ENCODE measurements at regions not wholly inside any gene's neighbourhood (a gene's known extent, or its start where the extent isn't known, plus 50 kb on each side); places are given as distances from the start of the nearest gene placed in this dataset.
"Not testable (repeated sequence)": the region's sequence is repeated elsewhere in the genome, so short reads cannot be mapped to it uniquely, and the experiment has no call there.

DNA sequence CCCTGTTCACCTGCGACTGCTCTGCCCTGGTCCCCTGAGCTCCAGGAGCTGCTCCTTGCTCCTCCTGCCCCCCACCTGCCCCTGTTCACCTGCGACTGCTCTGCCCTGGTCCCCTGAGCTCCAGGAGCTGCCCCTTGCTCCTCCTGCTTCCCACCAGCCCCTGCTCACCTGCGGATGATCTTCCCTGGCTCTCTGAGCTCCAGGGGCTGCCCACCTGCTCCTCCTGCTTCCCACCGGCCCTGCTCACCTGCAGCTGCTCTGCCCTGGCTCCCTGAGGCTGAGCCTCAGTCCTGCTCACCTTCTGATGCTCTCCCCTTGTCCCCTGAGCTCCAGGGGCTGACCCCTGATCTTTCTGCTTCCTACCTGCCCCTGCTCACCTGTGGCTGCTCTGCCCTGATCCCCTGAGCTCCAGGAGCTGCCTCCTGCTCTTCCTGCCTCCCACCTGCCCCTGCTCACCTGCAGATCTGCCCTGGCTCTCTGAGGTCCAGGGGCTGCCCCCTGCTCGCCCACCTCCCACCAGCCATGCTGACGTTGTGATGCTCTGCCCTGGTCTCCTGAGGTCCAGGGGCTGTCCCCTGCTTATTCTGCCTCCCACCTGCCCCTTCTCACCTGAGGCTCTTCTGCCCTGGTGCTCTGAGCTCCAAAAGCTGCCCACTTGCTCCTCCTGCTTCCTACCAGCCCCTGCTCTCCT is 219.2 kb downstream of the TMEM121 start:
- Histone ChIP-seq H3K4me1 (no peaks in the 10 kb centered on the region), H3K4me3 (no peak overlapping the region), H3K27ac (no peak overlapping the region), H3K36me3 (no peaks in the 10 kb centered on the region), H3K9me3 (no peaks in the 10 kb centered on the region), H3K27me3 (no peaks in the 10 kb centered on the region)
- TF ChIP-seq POLR2AphosphoS5 (IDR thresholded peaks at IDR 0.05) (no peak), EP300 (IDR thresholded peaks at IDR 0.05; ENCODE audit: low read depth) (no peak), POLR2A (IDR thresholded peaks at IDR 0.05) (no peak)
- TF ChIP-seq, protein P1, sequence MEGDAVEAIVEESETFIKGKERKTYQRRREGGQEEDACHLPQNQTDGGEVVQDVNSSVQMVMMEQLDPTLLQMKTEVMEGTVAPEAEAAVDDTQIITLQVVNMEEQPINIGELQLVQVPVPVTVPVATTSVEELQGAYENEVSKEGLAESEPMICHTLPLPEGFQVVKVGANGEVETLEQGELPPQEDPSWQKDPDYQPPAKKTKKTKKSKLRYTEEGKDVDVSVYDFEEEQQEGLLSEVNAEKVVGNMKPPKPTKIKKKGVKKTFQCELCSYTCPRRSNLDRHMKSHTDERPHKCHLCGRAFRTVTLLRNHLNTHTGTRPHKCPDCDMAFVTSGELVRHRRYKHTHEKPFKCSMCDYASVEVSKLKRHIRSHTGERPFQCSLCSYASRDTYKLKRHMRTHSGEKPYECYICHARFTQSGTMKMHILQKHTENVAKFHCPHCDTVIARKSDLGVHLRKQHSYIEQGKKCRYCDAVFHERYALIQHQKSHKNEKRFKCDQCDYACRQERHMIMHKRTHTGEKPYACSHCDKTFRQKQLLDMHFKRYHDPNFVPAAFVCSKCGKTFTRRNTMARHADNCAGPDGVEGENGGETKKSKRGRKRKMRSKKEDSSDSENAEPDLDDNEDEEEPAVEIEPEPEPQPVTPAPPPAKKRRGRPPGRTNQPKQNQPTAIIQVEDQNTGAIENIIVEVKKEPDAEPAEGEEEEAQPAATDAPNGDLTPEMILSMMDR (IDR thresholded peaks at IDR 0.05): no peak
- DNase-seq: no peak
- in situ Hi-C loops (cut with MboI; ENCODE audit: low pct_ligation_motif_present in 1 of 4, low pct_unique_long_range_greater_than_20kb in 1 of 4, low sequenced_read_pairs in 3 of 4) (no loop called here), intact Hi-C loops (cut with DNase I; ENCODE audit: low total_unique reads) (no loop called here)
- 20 to 46% methylated on average over 1 to 6 of the region's 6 CpGs for WGBS, 2 donors (ENCODE audit: low coverage in 1 of 2)

DNA sequence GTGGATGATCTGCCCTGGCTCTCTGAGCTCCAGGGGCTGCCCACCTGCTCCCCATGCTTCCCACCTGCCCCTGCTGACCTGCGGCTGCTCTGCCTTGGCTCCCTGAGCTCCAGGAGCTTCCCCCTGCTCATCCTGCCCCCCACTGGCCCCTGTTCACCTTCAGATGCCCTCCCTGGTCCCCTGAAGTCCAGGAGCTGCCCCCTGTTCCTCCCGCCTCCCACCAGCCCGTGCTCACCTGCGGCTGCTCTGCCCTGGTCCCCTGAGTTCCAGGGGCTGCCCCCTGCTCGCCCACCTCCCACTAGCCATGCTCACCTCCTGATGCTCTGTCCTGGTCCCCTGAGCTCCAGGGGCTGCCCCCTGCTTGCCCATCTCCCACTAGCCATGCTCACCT is 219.7 kb downstream of the TMEM121 start:
- Histone ChIP-seq H3K36me3 (no peaks in the 10 kb centered on the region), H3K27me3 (no peaks in the 10 kb centered on the region), H3K27ac (no peak overlapping the region), H3K9me3 (no peaks in the 10 kb centered on the region), H3K4me1 (no peaks in the 10 kb centered on the region), H3K4me3 (no peak overlapping the region)
- no peak for DNase-seq
- intact Hi-C loops (cut with DNase I; ENCODE audit: low total_unique reads): no loop called here
- in situ Hi-C loops (cut with MboI; ENCODE audit: low pct_ligation_motif_present in 1 of 4, low pct_unique_long_range_greater_than_20kb in 1 of 4, low sequenced_read_pairs in 3 of 4): no loop called here
- 60 to 64% methylated on average over 1 to 5 of the region's 5 CpGs for WGBS, 2 donors (ENCODE audit: low coverage in 1 of 2)
- TF ChIP-seq EP300 (IDR thresholded peaks at IDR 0.05; ENCODE audit: low read depth): no peak
- no peak for TF ChIP-seq POLR2AphosphoS5 (IDR thresholded peaks at IDR 0.05)
- TF ChIP-seq POLR2A (IDR thresholded peaks at IDR 0.05): no peak
- TF ChIP-seq, protein P1 (IDR thresholded peaks at IDR 0.05): no peak

DNA sequence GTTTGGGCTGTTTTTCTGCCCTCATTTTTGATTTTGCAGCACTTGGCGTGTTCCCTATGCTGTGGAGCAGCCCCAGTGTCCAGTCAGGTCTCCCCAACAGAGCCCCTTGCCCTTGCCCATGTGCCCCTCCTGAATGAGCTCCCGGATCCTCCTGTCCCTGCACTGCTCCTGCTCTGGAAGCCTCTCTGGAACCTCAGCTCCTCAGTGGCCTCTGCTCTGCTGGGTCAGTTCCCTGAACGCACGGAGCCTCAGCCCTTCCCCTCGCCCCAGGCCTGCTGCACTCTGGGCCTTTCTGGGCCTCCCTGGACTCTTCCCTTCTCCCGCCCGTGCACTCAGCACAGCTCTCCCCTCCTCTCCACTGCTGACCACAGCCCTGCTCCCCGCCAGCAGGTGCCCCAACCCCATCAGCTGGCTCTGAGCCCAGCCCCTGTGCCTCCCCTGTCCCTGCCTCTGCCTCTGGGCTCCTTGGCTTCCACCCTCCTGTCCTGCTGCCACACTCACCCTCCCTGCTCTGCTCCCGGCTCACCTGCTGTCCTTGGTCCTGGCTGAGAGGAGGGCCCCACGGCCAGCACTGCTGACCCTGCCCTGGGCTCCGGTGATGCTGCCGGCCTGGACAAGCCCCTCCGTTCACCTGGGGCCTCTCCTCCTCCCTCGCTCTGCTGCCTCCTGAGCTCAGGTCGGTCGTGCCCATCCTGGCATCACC is 220.6 kb downstream of the TMEM121 start:
- H3K9me3 ChIP-seq; intact Hi-C loops (cut with DNase I; ENCODE audit: low total_unique reads); H3K4me3 ChIP-seq; DNase-seq; H3K4me1 ChIP-seq; H3K27ac ChIP-seq; H3K27me3 ChIP-seq; in situ Hi-C loops (cut with MboI; ENCODE audit: low pct_ligation_motif_present in 1 of 4, low pct_unique_long_range_greater_than_20kb in 1 of 4, low sequenced_read_pairs in 3 of 4); H3K36me3 ChIP-seq: not testable (repeated sequence)
- 76% methylated on average over 16 of the region's 16 CpGs; no CpG with 5 or more reads in 1 of the 2 donors for WGBS, 2 donors (ENCODE audit: low coverage in 1 of 2)

DNA sequence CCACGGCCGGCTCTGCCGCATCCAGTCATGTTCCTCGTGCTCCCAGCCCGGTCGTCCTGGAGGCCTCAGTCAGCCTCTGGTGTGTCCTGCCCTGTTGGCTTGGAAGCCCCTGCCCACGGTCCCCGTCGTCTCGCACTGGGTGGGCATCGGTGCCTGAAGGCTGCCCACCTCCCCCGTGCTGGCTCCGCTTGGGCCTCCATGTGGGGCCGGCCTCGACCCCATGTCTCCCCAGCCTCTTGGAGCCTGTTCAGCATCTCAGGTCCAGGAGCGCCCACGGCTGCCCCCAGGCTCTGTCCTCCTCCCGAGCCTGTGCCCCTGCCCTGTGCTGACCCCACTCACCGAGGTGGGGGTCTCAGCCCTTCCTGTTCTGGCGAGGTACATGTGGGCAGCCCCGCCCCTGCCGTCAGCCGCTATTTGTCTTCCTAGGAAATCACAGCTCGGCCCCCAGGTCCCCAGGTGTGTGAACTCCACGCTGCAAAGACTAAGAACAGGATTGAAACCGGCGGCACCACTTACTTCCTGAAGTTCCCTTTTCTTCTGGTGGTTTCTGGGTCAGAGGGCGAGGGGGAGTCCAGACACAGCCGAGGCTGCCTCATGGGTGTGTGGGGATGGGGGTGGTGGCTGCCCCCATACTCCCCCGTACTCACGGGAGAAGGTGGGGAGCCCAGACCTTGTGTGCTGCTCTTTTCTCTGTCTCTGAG is 221.3 kb downstream of the TMEM121 start:
- H3K4me1 ChIP-seq; H3K27me3 ChIP-seq; H3K9me3 ChIP-seq; H3K36me3 ChIP-seq; H3K27ac ChIP-seq; intact Hi-C loops (cut with DNase I; ENCODE audit: low total_unique reads); in situ Hi-C loops (cut with MboI; ENCODE audit: low pct_ligation_motif_present in 1 of 4, low pct_unique_long_range_greater_than_20kb in 1 of 4, low sequenced_read_pairs in 3 of 4); DNase-seq; H3K4me3 ChIP-seq: not testable (repeated sequence)
- 83% methylated on average over 24 of the region's 31 CpGs; no CpG with 5 or more reads in 1 of the 2 donors for WGBS, 2 donors (ENCODE audit: low coverage in 1 of 2)

DNA sequence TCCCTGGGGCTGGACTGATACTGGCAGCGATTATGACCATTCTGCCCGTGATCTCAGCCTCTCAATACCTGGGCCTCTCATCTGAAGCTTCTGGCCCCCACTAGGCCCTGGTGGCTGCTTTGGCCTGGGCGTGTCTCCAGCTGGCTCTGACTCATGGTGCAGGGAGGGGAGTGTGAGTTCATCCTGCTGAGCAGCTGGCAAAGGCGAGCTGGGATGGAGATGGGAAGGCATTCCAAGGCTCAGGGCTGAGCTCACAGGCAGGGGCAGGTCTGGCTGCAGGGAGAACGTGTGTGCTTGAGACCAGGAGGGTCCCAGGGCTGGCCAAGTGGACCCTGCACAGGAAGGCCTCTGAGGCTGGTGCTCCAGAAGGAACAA is 221.8 kb downstream of the TMEM121 start:
- in situ Hi-C loops (cut with MboI; ENCODE audit: low pct_ligation_motif_present in 1 of 4, low pct_unique_long_range_greater_than_20kb in 1 of 4, low sequenced_read_pairs in 3 of 4) (no loop called here), intact Hi-C loops (cut with DNase I; ENCODE audit: low total_unique reads) (no loop called here)
- 53% methylated on average over 5 of the region's 5 CpGs; no CpG with 5 or more reads in 1 of the 2 donors for WGBS, 2 donors (ENCODE audit: low coverage in 1 of 2)
- DNase-seq: no peak
- no peak for TF ChIP-seq POLR2AphosphoS5 (IDR thresholded peaks at IDR 0.05)
- no peak overlapping the region for H3K4me3 ChIP-seq
- no peaks in the 10 kb centered on the region for H3K27me3 ChIP-seq
- H3K4me1 ChIP-seq: no peaks in the 10 kb centered on the region
- H3K9me3 ChIP-seq: no peaks in the 10 kb centered on the region
- no peaks in the 10 kb centered on the region for H3K36me3 ChIP-seq
- no peak overlapping the region for H3K27ac ChIP-seq

DNA sequence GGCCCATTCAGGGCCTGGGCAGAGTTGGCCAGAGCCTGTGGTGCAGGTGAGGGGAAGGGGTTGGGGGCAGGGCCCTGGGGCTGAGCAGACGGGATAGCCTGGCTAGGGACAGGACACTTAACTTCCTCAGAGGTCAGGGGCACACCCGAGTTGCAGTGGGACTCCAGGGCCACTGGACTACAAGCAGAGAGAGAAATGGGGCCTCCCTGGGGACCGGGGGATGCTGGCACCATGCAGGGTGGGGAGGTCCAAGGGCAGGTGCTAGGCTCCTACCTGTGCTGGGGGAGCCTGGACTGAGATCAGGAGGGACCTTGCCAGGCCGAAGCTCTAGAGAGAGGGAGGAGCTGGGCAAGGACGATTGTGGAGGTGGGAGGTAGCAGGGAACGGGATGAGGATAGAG is 222.3 kb downstream of the TMEM121 start:
- H3K4me1 ChIP-seq; H3K9me3 ChIP-seq; H3K4me3 ChIP-seq; in situ Hi-C loops (cut with MboI; ENCODE audit: low pct_ligation_motif_present in 1 of 4, low pct_unique_long_range_greater_than_20kb in 1 of 4, low sequenced_read_pairs in 3 of 4); DNase-seq; intact Hi-C loops (cut with DNase I; ENCODE audit: low total_unique reads); H3K36me3 ChIP-seq; H3K27me3 ChIP-seq; H3K27ac ChIP-seq: not testable (repeated sequence)
- WGBS, 2 donors (ENCODE audit: low coverage in 1 of 2): 68 to 72% methylated on average over 3 to 6 of the region's 6 CpGs

DNA sequence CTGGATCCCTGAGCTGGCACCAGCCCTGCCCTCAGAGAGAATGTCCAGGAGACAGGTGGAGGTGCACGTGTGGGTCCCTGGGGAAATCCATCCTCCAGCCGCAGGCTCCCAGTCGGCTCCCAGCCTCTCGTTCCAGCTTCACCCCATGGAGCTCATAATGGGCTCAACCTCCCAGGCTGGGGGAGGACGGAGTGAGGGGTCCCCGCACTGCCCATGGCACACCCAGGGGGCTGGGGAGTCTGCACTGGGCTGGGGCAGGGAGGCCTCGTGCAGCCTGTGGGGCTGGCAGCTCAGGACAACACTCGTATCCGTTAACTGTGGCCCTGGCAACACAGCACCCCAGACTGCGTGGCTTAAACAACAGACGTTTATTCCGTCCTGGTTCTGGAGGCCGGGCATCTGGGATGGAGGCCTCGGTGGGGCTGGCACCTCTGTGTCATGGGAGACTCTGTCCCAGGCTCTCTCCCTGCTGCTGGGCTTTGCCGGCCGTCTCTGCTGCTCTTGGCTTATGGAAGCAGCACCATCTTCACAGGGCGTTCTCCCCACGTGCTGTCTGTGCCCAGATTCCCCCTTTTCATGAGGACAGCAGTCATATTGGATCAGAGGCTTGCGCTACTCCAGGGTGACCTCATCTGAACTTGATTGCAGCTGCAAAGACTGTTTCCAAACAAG is 223.6 kb downstream of the TMEM121 start:
- H3K9me3 ChIP-seq; H3K27me3 ChIP-seq; H3K36me3 ChIP-seq; H3K4me3 ChIP-seq; intact Hi-C loops (cut with DNase I; ENCODE audit: low total_unique reads); H3K4me1 ChIP-seq; H3K27ac ChIP-seq; in situ Hi-C loops (cut with MboI; ENCODE audit: low pct_ligation_motif_present in 1 of 4, low pct_unique_long_range_greater_than_20kb in 1 of 4, low sequenced_read_pairs in 3 of 4); DNase-seq: not testable (repeated sequence)
- 80% methylated on average over 13 of the region's 19 CpGs; no CpG with 5 or more reads in 1 of the 2 donors for WGBS, 2 donors (ENCODE audit: low coverage in 1 of 2)

DNA sequence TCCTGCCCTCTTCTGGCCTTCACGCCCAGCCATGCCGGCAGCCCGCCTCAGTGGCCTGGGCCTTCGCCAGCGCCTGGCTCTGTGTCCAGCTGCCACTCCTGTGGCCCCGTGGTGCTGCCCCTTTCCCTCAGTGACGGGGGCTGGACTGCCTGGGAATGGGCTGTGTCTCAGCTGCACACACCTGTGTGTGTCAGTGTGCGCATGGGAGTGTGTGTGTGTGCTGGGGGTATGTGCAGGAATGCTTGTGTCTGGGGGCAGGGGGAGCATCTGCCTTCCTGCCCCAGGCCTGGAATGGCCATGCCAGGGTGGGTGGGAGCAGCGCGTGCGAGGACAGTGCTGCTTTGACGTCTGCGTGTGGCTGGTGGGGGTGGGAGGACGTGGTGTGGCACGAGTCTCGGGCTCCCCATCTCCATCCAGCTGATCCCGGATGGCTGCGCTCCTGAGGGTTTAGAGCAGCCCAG is 224.9 kb downstream of the TMEM121 start:
- H3K36me3 ChIP-seq; H3K27ac ChIP-seq; H3K9me3 ChIP-seq; in situ Hi-C loops (cut with MboI; ENCODE audit: low pct_ligation_motif_present in 1 of 4, low pct_unique_long_range_greater_than_20kb in 1 of 4, low sequenced_read_pairs in 3 of 4); DNase-seq; H3K4me1 ChIP-seq; H3K4me3 ChIP-seq; H3K27me3 ChIP-seq; intact Hi-C loops (cut with DNase I; ENCODE audit: low total_unique reads): not testable (repeated sequence)
- WGBS, 2 donors (ENCODE audit: low coverage in 1 of 2): 81% methylated on average over 17 of the region's 18 CpGs; no CpG with 5 or more reads in 1 of the 2 donors
